Breast epithelium (tissue), 4 donors: ENCODE measurements at regions not wholly inside any gene's neighbourhood (a gene's known extent, or its start where the extent isn't known, plus 50 kb on each side); places are given as distances from the start of the nearest gene placed in this dataset.

Source experiments
- DNase-seq, 2 donors: peaks; one replicate each; pipeline ENCODE4 v3.0.0-alpha.2; 2019; ENCODE audit warnings: low spot score in 2 of 2
- H3K27ac ChIP-seq, 2 donors: fragments of 200-600 bp; sonication (generic) in 1 of 2; one replicate each; pipeline ENCODE4 v1.5.1; 2016 to 2019; ENCODE audit warnings: mild to moderate bottlenecking in 1 of 2
- H3K27me3 ChIP-seq, 2 donors: fragments of 200-600 bp; sonication (generic) in 1 of 2; one replicate each; pipeline versions ENCODE4 v1.5.1 to v1.6.0; 2017 to 2019; ENCODE audit warnings: control low read depth in 1 of 2, mild to moderate bottlenecking in 1 of 2
- H3K36me3 ChIP-seq: fragments of 200-600 bp; one replicate; pipeline ENCODE4 v1.5.1; 2019
- H3K4me1 ChIP-seq, 2 donors: fragments of 200-600 bp; sonication (generic); one replicate each; pipeline ENCODE4 v1.5.1; 2016 to 2019; ENCODE audit warnings: control low read depth in 1 of 2
- H3K4me3 ChIP-seq, 3 donors: fragments of 200-600 bp; sonication (generic); 1 replicate in 2 of 3; 2 replicates in 1 of 3; pipeline ENCODE4 v1.5.1; 2016 to 2019; ENCODE audit warnings: mild to moderate bottlenecking in 3 of 3, moderate library complexity in 2 of 3
- H3K9me3 ChIP-seq, 2 donors: fragments of 200-600 bp; sonication (generic) in 1 of 2; one replicate each; pipeline ENCODE4 v1.5.1; 2016 to 2019; ENCODE audit warnings: control low read depth in 1 of 2
- POLR2A ChIP-seq: fragments of 450-650 bp; IDR thresholded peaks from one replicate; pipeline ENCODE4 v1.6.1; 2016; ENCODE audit warnings: antibody characterized with exemption, mild to moderate bottlenecking, moderate library complexity
- POLR2AphosphoS5 ChIP-seq, 3 donors: sonication (generic); formaldehyde crosslinking; IDR thresholded peaks; one replicate each; pipeline ENCODE4 v1.6.1; 2017; ENCODE audit warnings: antibody characterized with exemption in 3 of 3
- intact Hi-C: fragments of 100-400 bp; cut with DNase I; formaldehyde crosslinking; loops from one replicate; pipeline ENCODE4 v1.15.1; 2023; ENCODE audit warnings: low total_unique reads
- TF ChIP-seq, protein P1 (sequence below), 3 donors: fragments of 450-650 bp; IDR thresholded peaks; one replicate each; pipeline ENCODE4 v1.5.1; 2016 to 2017; ENCODE audit warnings: antibody characterized with exemption in 3 of 3, mild to moderate bottlenecking in 3 of 3, moderate library complexity in 3 of 3

- Histone ChIP-seq H3K27ac (no peak overlapping the region), H3K36me3 (no peaks in the 10 kb centered on the region), H3K9me3 (peaks cover 0 to 5% of the 10 kb centered on the region in 2 donors), H3K4me3 (no peak overlapping the region), H3K27me3 (no peaks in the 10 kb centered on the region), H3K4me1 (peaks cover 0 to under 1% of the 10 kb centered on the region in 2 donors)
- TF ChIP-seq, protein P1, sequence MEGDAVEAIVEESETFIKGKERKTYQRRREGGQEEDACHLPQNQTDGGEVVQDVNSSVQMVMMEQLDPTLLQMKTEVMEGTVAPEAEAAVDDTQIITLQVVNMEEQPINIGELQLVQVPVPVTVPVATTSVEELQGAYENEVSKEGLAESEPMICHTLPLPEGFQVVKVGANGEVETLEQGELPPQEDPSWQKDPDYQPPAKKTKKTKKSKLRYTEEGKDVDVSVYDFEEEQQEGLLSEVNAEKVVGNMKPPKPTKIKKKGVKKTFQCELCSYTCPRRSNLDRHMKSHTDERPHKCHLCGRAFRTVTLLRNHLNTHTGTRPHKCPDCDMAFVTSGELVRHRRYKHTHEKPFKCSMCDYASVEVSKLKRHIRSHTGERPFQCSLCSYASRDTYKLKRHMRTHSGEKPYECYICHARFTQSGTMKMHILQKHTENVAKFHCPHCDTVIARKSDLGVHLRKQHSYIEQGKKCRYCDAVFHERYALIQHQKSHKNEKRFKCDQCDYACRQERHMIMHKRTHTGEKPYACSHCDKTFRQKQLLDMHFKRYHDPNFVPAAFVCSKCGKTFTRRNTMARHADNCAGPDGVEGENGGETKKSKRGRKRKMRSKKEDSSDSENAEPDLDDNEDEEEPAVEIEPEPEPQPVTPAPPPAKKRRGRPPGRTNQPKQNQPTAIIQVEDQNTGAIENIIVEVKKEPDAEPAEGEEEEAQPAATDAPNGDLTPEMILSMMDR (IDR thresholded peaks at IDR 0.05), result no peak
- no peak for TF ChIP-seq POLR2AphosphoS5 (IDR thresholded peaks at IDR 0.05)
- no peak for TF ChIP-seq POLR2A
- no peak for DNase-seq
- intact Hi-C loops, result no loop called here
Observed at GRCh38 chr18:34971313-34971712, 69.9 kb upstream of the MAPRE2 start.

- Histone ChIP-seq H3K27me3 (no peaks in the 10 kb centered on the region), H3K4me1 (peaks cover 0 to 3% of the 10 kb centered on the region in 2 donors), H3K27ac (no peak overlapping the region), H3K4me3 (no peak overlapping the region), H3K36me3 (no peaks in the 10 kb centered on the region), H3K9me3 (peaks cover 0 to 5% of the 10 kb centered on the region in 2 donors)
- TF ChIP-seq, protein P1 (IDR thresholded peaks at IDR 0.05), result no peak
- TF ChIP-seq POLR2AphosphoS5 (IDR thresholded peaks at IDR 0.05) (no peak), POLR2A (no peak)
- intact Hi-C loops, result no loop called here
- no peak for DNase-seq
Observed at GRCh38 chr18:34972765-34973414, 68.3 kb upstream of the MAPRE2 start.

DNA sequence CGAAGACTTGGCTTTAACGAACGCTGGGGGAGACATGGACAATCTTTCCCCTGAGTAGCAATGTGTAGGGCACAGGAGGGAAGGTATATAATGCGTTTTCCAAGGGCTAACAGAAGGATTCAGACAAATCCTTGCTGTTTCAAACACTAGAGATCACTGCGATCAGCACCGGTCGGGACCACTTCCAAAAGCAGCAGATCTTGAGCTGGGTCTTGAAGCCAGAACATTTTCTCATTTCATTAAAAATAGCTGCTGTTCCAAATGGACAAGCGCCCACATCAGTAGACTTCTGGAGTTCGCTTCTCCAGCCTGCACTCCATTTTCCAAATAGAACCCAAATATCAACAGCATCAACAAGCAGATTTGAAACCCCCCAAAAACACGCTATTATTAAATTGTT, 65.1 kb upstream of the MAPRE2 start:
- H3K27ac ChIP-seq, result no peak overlapping the region
- H3K9me3 ChIP-seq, result peaks cover 0 to 5% of the 10 kb centered on the region in 2 donors
- intact Hi-C loops, result no loop called here
- H3K4me3 ChIP-seq, result peak overlapping the region; percentile 70 to 90 (median 72)
- peaks cover 0 to 3% of the 10 kb centered on the region in 2 donors for H3K4me1 ChIP-seq
- H3K27me3 ChIP-seq, result no peaks in the 10 kb centered on the region
- TF ChIP-seq POLR2A, result no peak
- TF ChIP-seq, protein P1 (IDR thresholded peaks at IDR 0.05), result no peak
- no peak for TF ChIP-seq POLR2AphosphoS5 (IDR thresholded peaks at IDR 0.05)
- no peaks in the 10 kb centered on the region for H3K36me3 ChIP-seq
- DNase-seq, result no peak

- intact Hi-C loops, result no loop called here
Observed at GRCh38 chr18:34976534-34976898, 64.7 kb upstream of the MAPRE2 start.

More at GRCh38 chr18:34976534-34976898, 64.7 kb upstream of the MAPRE2 start:
- no peak for DNase-seq
- Histone ChIP-seq H3K36me3 (no peaks in the 10 kb centered on the region), H3K27me3 (no peaks in the 10 kb centered on the region), H3K4me3 (peak overlapping the region; percentile 70 to 90 (median 72)), H3K27ac (peak overlapping the region in 1 of 2 donors; percentile 86), H3K9me3 (peaks cover 0 to 5% of the 10 kb centered on the region in 2 donors), H3K4me1 (peaks cover 0 to 3% of the 10 kb centered on the region in 2 donors)
- no peak for TF ChIP-seq POLR2AphosphoS5 (IDR thresholded peaks at IDR 0.05)
- no peak for TF ChIP-seq POLR2A
- TF ChIP-seq, protein P1 (IDR thresholded peaks at IDR 0.05), result no peak
